Body of pancreas (tissue), 4 donors: ENCODE measurements at regions not wholly inside any gene's neighbourhood (a gene's known extent, or its start where the extent isn't known, plus 50 kb on each side); places are given as distances from the start of the nearest gene placed in this dataset.

ENCODE experiments used
- CTCF ChIP-seq, 7 experiments: fragments of 450-650 bp in 4 of 7; fragments of 200-600 bp in 3 of 7; sonication (generic) in 3 of 7; IDR thresholded peaks; one replicate each; pipeline ENCODE4 v1.5.1; 2016 to 2019; ENCODE audit warnings: antibody characterized with exemption in 7 of 7
- POLR2A ChIP-seq, 3 donors: fragments of 450-650 bp; IDR thresholded peaks; one replicate each; pipeline ENCODE4 v1.6.1; 2016; ENCODE audit warnings: antibody characterized with exemption in 3 of 3, mild to moderate bottlenecking in 2 of 3

GRCh38 chr6:12478921-12479320 is 188.8 kb downstream of the EDN1 start:
- no peak for TF ChIP-seq CTCF (IDR thresholded peaks at IDR 0.05)
- no peak for TF ChIP-seq POLR2A (IDR thresholded peaks at IDR 0.05)
